Lung (tissue), 11 donors: ENCODE measurements at regions not wholly inside any gene's neighbourhood (a gene's known extent, or its start where the extent isn't known, plus 50 kb on each side); places are given as distances from the start of the nearest gene placed in this dataset.

Experiments
- ATAC-seq: fragments of 200-7000 bp; cut with Tn5 transposase; one replicate; pipeline ENCODE4 v1.9.1; 2020; ENCODE audit warnings: moderate number of reproducible peaks; ENCODE audit not compliant: insufficient read depth, low FRiP score
- DNase-seq, 3 donors: peaks; one replicate each; pipeline ENCODE4 v3.0.0-alpha.2; 2013 to 2017
- H3K27ac ChIP-seq, 2 donors: one replicate each; pipeline ENCODE4 v1.5.1; 2013; ENCODE audit warnings: mild to moderate bottlenecking in 2 of 2, moderate library complexity in 2 of 2, control low read depth in 1 of 2, inconsistent platforms in 1 of 2, low read depth in 1 of 2, low read length in 1 of 2
- H3K27me3 ChIP-seq, 3 donors: one replicate each; pipeline ENCODE4 v1.5.1; 2013; ENCODE audit warnings: low read length in 2 of 3; ENCODE audit not compliant: control insufficient read depth in 3 of 3, insufficient read depth in 3 of 3
- H3K36me3 ChIP-seq, 4 donors: one replicate each; pipeline ENCODE4 v1.5.1; 2013; ENCODE audit warnings: low read length in 4 of 4, mild to moderate bottlenecking in 1 of 4, moderate library complexity in 1 of 4; ENCODE audit not compliant: control insufficient read depth in 4 of 4, insufficient read depth in 4 of 4
- H3K4me1 ChIP-seq, 5 donors: one replicate each; pipeline ENCODE4 v1.5.1; 2013; ENCODE audit warnings: low read length in 5 of 5, mild to moderate bottlenecking in 2 of 5, moderate library complexity in 1 of 5; ENCODE audit not compliant: control insufficient read depth in 5 of 5, insufficient read depth in 5 of 5
- H3K4me3 ChIP-seq: one replicate; pipeline ENCODE4 v1.5.1; 2013; ENCODE audit warnings: mild to moderate bottlenecking, control low read depth, moderate library complexity
- H3K9ac ChIP-seq, 2 donors: one replicate each; pipeline ENCODE4 v1.5.1; 2013; ENCODE audit warnings: low read length in 2 of 2, control low read depth in 1 of 2; ENCODE audit not compliant: insufficient read depth in 1 of 2
- H3K9me3 ChIP-seq, 4 donors: one replicate each; pipeline ENCODE4 v1.5.1; 2013; ENCODE audit warnings: low read length in 3 of 4, mild to moderate bottlenecking in 1 of 4, moderate library complexity in 1 of 4; ENCODE audit not compliant: control insufficient read depth in 4 of 4, insufficient read depth in 3 of 4
- CTCF ChIP-seq: IDR thresholded peaks from 2 replicates; pipeline ENCODE4 v1.5.1; 2012; ENCODE audit warnings: mild to moderate bottlenecking; ENCODE audit errors: control extremely low read depth, extremely low read depth
- WGBS, 2 donors: extraction: QIAGEN DNeasy Blood & Tissue Kit; methylation state at CpG; one replicate each; pipeline ENCODE4 v1.1.7; 2013; 5-methylcytosine and 5-hydroxymethylcytosine counted together
- donor health status: control.
- donor health status: control.
- donor health status: Bipolar disorder and iron deficiency.
- donor health status: healthy.
- donor health status: DM: yes; HTN: yes; CAD: no.

GRCh38 chr7:42677751-42678699 is 233.8 kb downstream of the C7orf25 start:
- Histone ChIP-seq H3K4me3 (no peak overlapping the region), H3K36me3 (no peaks in the 10 kb centered on the region), H3K4me1 (peaks cover 0 to 14% (median 4%) of the 10 kb centered on the region in 5 donors), H3K9me3 (peaks cover 0 to 2% (median 0%) of the 10 kb centered on the region in 4 donors), H3K9ac (no peak overlapping the region), H3K27me3 (no peaks in the 10 kb centered on the region), H3K27ac (peak overlapping the region in 1 of 2 donors; percentile 59)
- no peak for TF ChIP-seq CTCF
- ATAC-seq (peak; percentile 82), DNase-seq (peak in 2 of 3 donors; percentile 44 to 77)
- WGBS, 2 donors = 37 to 60% methylated on average over 3 of the region's 3 CpGs

- no peak overlapping the region for H3K27ac ChIP-seq
- peaks cover 0 to 14% (median 4%) of the 10 kb centered on the region in 5 donors for H3K4me1 ChIP-seq
- DNase-seq (no peak), ATAC-seq (no peak)
- H3K9me3 ChIP-seq = no peaks in the 10 kb centered on the region
- H3K9ac ChIP-seq = no peak overlapping the region
- no peak for TF ChIP-seq CTCF
- H3K36me3 ChIP-seq = no peaks in the 10 kb centered on the region
- no peaks in the 10 kb centered on the region for H3K27me3 ChIP-seq
- no peak overlapping the region for H3K4me3 ChIP-seq
Observed at GRCh38 chr7:42674541-42674940, 237.3 kb downstream of the C7orf25 start.

- no peaks in the 10 kb centered on the region for H3K36me3 ChIP-seq
- H3K4me1 ChIP-seq = peaks cover 0 to 13% (median 4%) of the 10 kb centered on the region in 5 donors
- 85 to 88% methylated on average over 6 of the region's 6 CpGs for WGBS, 2 donors
- H3K4me3 ChIP-seq = no peak overlapping the region
- ATAC-seq (no peak), DNase-seq (no peak)
- no peak for TF ChIP-seq CTCF
- no peaks in the 10 kb centered on the region for H3K27me3 ChIP-seq
- no peak overlapping the region for H3K9ac ChIP-seq
- no peak overlapping the region for H3K27ac ChIP-seq
- H3K9me3 ChIP-seq = no peaks in the 10 kb centered on the region
Observed at GRCh38 chr7:42673951-42674350, 237.9 kb downstream of the C7orf25 start.
